Ectodermal cell (in vitro differentiated cells): ENCODE measurements at regions not wholly inside any gene's neighbourhood (a gene's known extent, or its start where the extent isn't known, plus 50 kb on each side); places are given as distances from the start of the nearest gene placed in this dataset.

Source experiments
- H3K27ac ChIP-seq: 2 replicates; pipeline ENCODE4 v1.7.0; 2013; ENCODE audit warnings: mild to moderate bottlenecking, low read depth, low read length; ENCODE audit not compliant: insufficient read depth, poor library complexity, severe bottlenecking
- H3K27me3 ChIP-seq: 2 replicates; pipeline ENCODE4 v1.7.0; 2013; ENCODE audit warnings: mild to moderate bottlenecking, low read length; ENCODE audit not compliant: insufficient read depth, control insufficient read depth, poor library complexity, severe bottlenecking
- H3K36me3 ChIP-seq: one replicate; pipeline ENCODE4 v1.7.0; 2013; ENCODE audit warnings: low read length; ENCODE audit not compliant: control insufficient read depth, insufficient read depth
- H3K4me1 ChIP-seq: one replicate; pipeline ENCODE4 v1.7.0; 2013; ENCODE audit warnings: low read length; ENCODE audit not compliant: control insufficient read depth, insufficient read depth
- H3K4me3 ChIP-seq: 2 replicates; pipeline ENCODE4 v1.7.0; 2013; ENCODE audit warnings: low read depth, low read length, control low read depth; ENCODE audit not compliant: insufficient read depth
- H3K9me3 ChIP-seq: 2 replicates; pipeline ENCODE4 v1.7.0; 2013; ENCODE audit warnings: mild to moderate bottlenecking, low read length, moderate library complexity; ENCODE audit not compliant: control insufficient read depth
- WGBS, 2 experiments: methylation state at CpG; one replicate each; pipeline ENCODE4 v1.1.7; 2013; ENCODE audit warnings: missing lambda C conversion rate in 2 of 2; 5-methylcytosine and 5-hydroxymethylcytosine counted together

- WGBS, 2 experiments, result 75 to 76% methylated on average over 5 of the region's 5 CpGs
- H3K27ac ChIP-seq, result no peak overlapping the region
- no peaks in the 10 kb centered on the region for H3K36me3 ChIP-seq
- H3K4me3 ChIP-seq, result no peak overlapping the region
- H3K27me3 ChIP-seq, result no peaks in the 10 kb centered on the region
- no peaks in the 10 kb centered on the region for H3K4me1 ChIP-seq
- no peaks in the 10 kb centered on the region for H3K9me3 ChIP-seq
Observed at GRCh38 chr12:30146561-30146960, 362.8 kb upstream of the TMTC1 start.

- Histone ChIP-seq H3K4me3 (no peak overlapping the region), H3K27ac (no peak overlapping the region), H3K36me3 (no peaks in the 10 kb centered on the region), H3K27me3 (no peaks in the 10 kb centered on the region), H3K4me1 (no peaks in the 10 kb centered on the region), H3K9me3 (no peaks in the 10 kb centered on the region)
- WGBS, 2 experiments, result 94 to 98% methylated on average over 1 of the region's 1 CpG
Observed at GRCh38 chr12:30145684-30146032, 361.9 kb upstream of the TMTC1 start.

GRCh38 chr12:30144777-30145683 lies 361.3 kb upstream of the TMTC1 start:
- no peaks in the 10 kb centered on the region for H3K27me3 ChIP-seq
- H3K4me1 ChIP-seq, result no peaks in the 10 kb centered on the region
- H3K4me3 ChIP-seq, result no peak overlapping the region
- no peaks in the 10 kb centered on the region for H3K36me3 ChIP-seq
- no peak overlapping the region for H3K27ac ChIP-seq
- WGBS, 2 experiments, result 76 to 88% methylated on average over 1 of the region's 1 CpG
- no peaks in the 10 kb centered on the region for H3K9me3 ChIP-seq

- Histone ChIP-seq H3K27ac (no peak overlapping the region), H3K4me1 (peaks cover 6% of the 10 kb centered on the region), H3K27me3 (no peaks in the 10 kb centered on the region), H3K4me3 (no peak overlapping the region), H3K9me3 (no peaks in the 10 kb centered on the region), H3K36me3 (no peaks in the 10 kb centered on the region)
- 87 to 94% methylated on average over 1 to 2 of the region's 2 CpGs for WGBS, 2 experiments
Observed at GRCh38 chr12:30142301-30142700, 358.6 kb upstream of the TMTC1 start.

- 34 to 39% methylated on average over 2 of the region's 2 CpGs for WGBS, 2 experiments
- no peaks in the 10 kb centered on the region for H3K36me3 ChIP-seq
- H3K27me3 ChIP-seq, result no peaks in the 10 kb centered on the region
Observed at GRCh38 chr12:30138483-30138882, 354.7 kb upstream of the TMTC1 start.

GRCh38 chr12:30136696-30137095 lies 353.0 kb upstream of the TMTC1 start:
- Histone ChIP-seq H3K36me3 (no peaks in the 10 kb centered on the region), H3K4me3 (no peak overlapping the region), H3K4me1 (peaks cover 6% of the 10 kb centered on the region), H3K9me3 (no peaks in the 10 kb centered on the region), H3K27ac (no peak overlapping the region), H3K27me3 (no peaks in the 10 kb centered on the region)
- 91 to 100% methylated on average over 1 to 2 of the region's 2 CpGs for WGBS, 2 experiments

More at GRCh38 chr12:30138483-30138882, 354.7 kb upstream of the TMTC1 start:
- no peaks in the 10 kb centered on the region for H3K9me3 ChIP-seq
- peaks cover 6% of the 10 kb centered on the region for H3K4me1 ChIP-seq
- no peak overlapping the region for H3K4me3 ChIP-seq
- no peak overlapping the region for H3K27ac ChIP-seq

GRCh38 chr12:30135776-30136175 lies 352.0 kb upstream of the TMTC1 start:
- 100% methylated on average over 1 of the region's 2 CpGs; no CpG with 5 or more reads in 1 of the 2 experiments for WGBS, 2 experiments
- no peak overlapping the region for H3K27ac ChIP-seq

GRCh38 chr12:30134229-30134628 lies 350.5 kb upstream of the TMTC1 start:
- H3K36me3 ChIP-seq, result no peaks in the 10 kb centered on the region
- H3K27ac ChIP-seq, result no peak overlapping the region
- H3K27me3 ChIP-seq, result no peaks in the 10 kb centered on the region
- no peaks in the 10 kb centered on the region for H3K9me3 ChIP-seq
- WGBS, 2 experiments, result 90 to 91% methylated on average over 8 of the region's 8 CpGs
- H3K4me3 ChIP-seq, result no peak overlapping the region
- peaks cover 6% of the 10 kb centered on the region for H3K4me1 ChIP-seq

More at GRCh38 chr12:30135776-30136175, 352.0 kb upstream of the TMTC1 start:
- no peaks in the 10 kb centered on the region for H3K9me3 ChIP-seq
- H3K27me3 ChIP-seq, result no peaks in the 10 kb centered on the region
- no peak overlapping the region for H3K4me3 ChIP-seq
- H3K4me1 ChIP-seq, result peaks cover 6% of the 10 kb centered on the region
- H3K36me3 ChIP-seq, result no peaks in the 10 kb centered on the region

GRCh38 chr12:30126944-30127343 lies 343.2 kb upstream of the TMTC1 start:
- 91 to 93% methylated on average over 3 of the region's 3 CpGs for WGBS, 2 experiments
- Histone ChIP-seq H3K27ac (no peak overlapping the region), H3K36me3 (no peaks in the 10 kb centered on the region)

GRCh38 chr12:30120522-30120921 lies 336.8 kb upstream of the TMTC1 start:
- no peaks in the 10 kb centered on the region for H3K9me3 ChIP-seq
- no peaks in the 10 kb centered on the region for H3K4me1 ChIP-seq
- no peak overlapping the region for H3K4me3 ChIP-seq
- H3K36me3 ChIP-seq, result no peaks in the 10 kb centered on the region
- H3K27me3 ChIP-seq, result no peaks in the 10 kb centered on the region
- WGBS, 2 experiments, result 100% methylated on average over 1 of the region's 1 CpG
- no peak overlapping the region for H3K27ac ChIP-seq

More at GRCh38 chr12:30126944-30127343, 343.2 kb upstream of the TMTC1 start:
- no peaks in the 10 kb centered on the region for H3K9me3 ChIP-seq
- no peaks in the 10 kb centered on the region for H3K27me3 ChIP-seq
- H3K4me1 ChIP-seq, result no peaks in the 10 kb centered on the region
- no peak overlapping the region for H3K4me3 ChIP-seq
